GM21390 (cell line): ENCODE measurements at regions not wholly inside any gene's neighbourhood (a gene's known extent, or its start where the extent isn't known, plus 50 kb on each side); places are given as distances from the start of the nearest gene placed in this dataset.

Experiments
- ATAC-seq: cut with Tn5 transposase; IDR thresholded peaks from one replicate; pipeline ENCODE4 v1.9.1; 2021; ENCODE audit not compliant: unreplicated experiment

GRCh38 chr9:18020121-18020745 lies 441.4 kb downstream of the SH3GL2 start:
- ATAC-seq, result no peak

- no peak for ATAC-seq
These were observed 443.8 kb downstream of the SH3GL2 start for GRCh38 chr9:18022642-18023041.

- ATAC-seq, result no peak
These were observed 444.5 kb downstream of the SH3GL2 start for GRCh38 chr9:18023332-18023731.

- no peak for ATAC-seq
These were observed 441.3 kb upstream of the ADAMTSL1 start for GRCh38 chr9:18032636-18033035.

GRCh38 chr9:18036422-18037187 lies 437.3 kb upstream of the ADAMTSL1 start:
- ATAC-seq, result no peak

GRCh38 chr9:18037981-18038380 lies 436.0 kb upstream of the ADAMTSL1 start:
- no peak for ATAC-seq

GRCh38 chr9:18040327-18040726 lies 433.6 kb upstream of the ADAMTSL1 start:
- no peak for ATAC-seq

GRCh38 chr9:18043978-18044377 lies 430.0 kb upstream of the ADAMTSL1 start:
- ATAC-seq, result no peak

- no peak for ATAC-seq
These were observed 428.6 kb upstream of the ADAMTSL1 start for GRCh38 chr9:18045326-18045725.

- no peak for ATAC-seq
These were observed 427.9 kb upstream of the ADAMTSL1 start for GRCh38 chr9:18046068-18046467.

GRCh38 chr9:18051638-18052037 lies 422.3 kb upstream of the ADAMTSL1 start:
- ATAC-seq, result no peak

- no peak for ATAC-seq
These were observed 421.9 kb upstream of the ADAMTSL1 start for GRCh38 chr9:18052060-18052459.

GRCh38 chr9:18056269-18056992 lies 417.5 kb upstream of the ADAMTSL1 start:
- ATAC-seq, result no peak

- peak; percentile 94 for ATAC-seq
These were observed 417.0 kb upstream of the ADAMTSL1 start for GRCh38 chr9:18056993-18057369.

GRCh38 chr9:18058564-18059442 lies 415.1 kb upstream of the ADAMTSL1 start:
- ATAC-seq, result no peak

GRCh38 chr9:18059447-18059846 lies 414.5 kb upstream of the ADAMTSL1 start:
- ATAC-seq, result no peak

GRCh38 chr9:18060269-18060934 lies 413.6 kb upstream of the ADAMTSL1 start:
- no peak for ATAC-seq

- no peak for ATAC-seq
These were observed 412.6 kb upstream of the ADAMTSL1 start for GRCh38 chr9:18061332-18061731.

- no peak for ATAC-seq
These were observed 412.1 kb upstream of the ADAMTSL1 start for GRCh38 chr9:18061856-18062255.

- ATAC-seq, result no peak
These were observed 410.0 kb upstream of the ADAMTSL1 start for GRCh38 chr9:18063856-18064390.
